GM10266 (cell line): ENCODE measurements at regions not wholly inside any gene's neighbourhood (a gene's known extent, or its start where the extent isn't known, plus 50 kb on each side); places are given as distances from the start of the nearest gene placed in this dataset.

Source experiments
- DNase-seq: peaks from one replicate; pipeline ENCODE4 v3.0.0; 2012; ENCODE audit errors: extremely low spot score
- CTCF ChIP-seq: IDR thresholded peaks from 2 replicates; pipeline ENCODE4 v1.5.1; 2012; ENCODE audit warnings: mild to moderate bottlenecking, low read depth; ENCODE audit not compliant: control insufficient read depth, insufficient read depth; ENCODE audit errors: missing control alignments

- DNase-seq = no peak
- no peak for TF ChIP-seq CTCF
Observed at GRCh38 chr2:183511154-183511553, 386.9 kb downstream of the NUP35 start.

- no peak for DNase-seq
- TF ChIP-seq CTCF = no peak
Observed at GRCh38 chr2:183519371-183520056, 395.3 kb downstream of the NUP35 start.

GRCh38 chr2:183521911-183522310 lies 397.7 kb downstream of the NUP35 start:
- no peak for TF ChIP-seq CTCF
- no peak for DNase-seq

- no peak for TF ChIP-seq CTCF
- no peak for DNase-seq
Observed at GRCh38 chr2:183522489-183523266, 398.4 kb downstream of the NUP35 start.

GRCh38 chr2:183530333-183530901 lies 406.2 kb downstream of the NUP35 start:
- no peak for DNase-seq

GRCh38 chr2:183532514-183532913 lies 408.3 kb downstream of the NUP35 start:
- no peak for TF ChIP-seq CTCF
- DNase-seq = no peak

More at GRCh38 chr2:183530333-183530901, 406.2 kb downstream of the NUP35 start:
- TF ChIP-seq CTCF = no peak

GRCh38 chr2:183533021-183533420 lies 408.8 kb downstream of the NUP35 start:
- no peak for DNase-seq
- TF ChIP-seq CTCF = no peak
